ENCODE measurements at regions not wholly inside any gene's neighbourhood (a gene's known extent, or its start where the extent isn't known, plus 50 kb on each side); places are given as distances from the start of the nearest gene placed in this dataset.

GRCh38 chr12:13864081-13864673 is 117.2 kb downstream of the GRIN2B start:
- peak; percentile 98 for TF ChIP-seq CTCF (IDR thresholded peaks at IDR 0.05)

DNA sequence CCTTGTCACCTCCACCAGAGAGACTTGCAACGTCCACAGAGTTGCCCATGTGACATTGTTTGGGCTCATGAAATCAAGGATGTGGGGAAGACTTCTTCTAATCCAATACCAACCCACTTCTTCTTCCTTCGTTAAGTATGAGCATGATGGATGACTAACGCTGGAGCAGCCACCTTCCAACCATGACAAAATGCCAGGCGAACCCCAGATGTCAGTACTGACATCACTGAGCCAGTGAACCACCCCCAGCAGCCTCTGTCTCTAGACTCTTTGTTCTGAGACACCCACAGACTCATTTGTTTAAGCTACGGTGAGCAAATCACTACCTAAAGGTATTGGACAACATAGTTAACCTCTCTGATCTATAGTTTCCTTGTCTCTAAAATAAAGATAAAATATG is 123.7 kb downstream of the GRIN2B start:
- TF ChIP-seq CTCF (IDR thresholded peaks at IDR 0.05), result no peak

- no peak for TF ChIP-seq CTCF (IDR thresholded peaks at IDR 0.05)
Observed at GRCh38 chr12:13853471-13853870, 127.9 kb downstream of the GRIN2B start.

GRCh38 chr12:13851828-13852227 is 129.6 kb downstream of the GRIN2B start:
- no peak for TF ChIP-seq CTCF (IDR thresholded peaks at IDR 0.05)

- no peak for TF ChIP-seq CTCF (IDR thresholded peaks at IDR 0.05)
Observed at GRCh38 chr12:13849456-13849855, 131.9 kb downstream of the GRIN2B start.

DNA sequence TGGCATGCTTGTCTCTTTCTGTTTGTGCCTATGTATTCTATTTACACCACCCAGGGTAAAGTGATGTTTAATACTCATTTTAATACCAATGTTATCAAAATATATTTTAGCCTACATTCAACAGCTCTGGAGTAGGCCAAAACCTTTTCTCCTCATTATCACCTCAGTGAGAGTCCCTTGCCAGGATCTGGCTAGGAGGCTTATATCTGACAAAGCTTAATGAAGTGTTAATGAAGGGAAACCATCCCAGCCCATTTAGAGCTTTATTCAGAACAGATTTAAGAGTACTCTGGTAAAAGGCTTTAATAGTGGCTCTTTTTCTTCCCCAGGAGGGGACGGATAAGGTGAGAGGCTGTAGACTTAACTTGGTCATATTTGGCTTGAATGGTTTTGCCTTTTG is 137.6 kb downstream of the GRIN2B start:
- TF ChIP-seq CTCF (IDR thresholded peaks at IDR 0.05), result no peak

GRCh38 chr12:13841358-13841757 is 140.0 kb downstream of the GRIN2B start:
- TF ChIP-seq CTCF (IDR thresholded peaks at IDR 0.05), result no peak
